ENCODE measurements at regions not wholly inside any gene's neighbourhood (a gene's known extent, or its start where the extent isn't known, plus 50 kb on each side); places are given as distances from the start of the nearest gene placed in this dataset.
"Not testable (repeated sequence)": the region's sequence is repeated elsewhere in the genome, so short reads cannot be mapped to it uniquely, and the experiment has no call there.

- no peak for DNase-seq
- ATAC-seq: no peak
- intact Hi-C loops (cut with micrococcal nuclease): no loop called here
These were observed 473.4 kb downstream of the SLITRK5 start for GRCh38 chr13:88144580-88144979.

DNA sequence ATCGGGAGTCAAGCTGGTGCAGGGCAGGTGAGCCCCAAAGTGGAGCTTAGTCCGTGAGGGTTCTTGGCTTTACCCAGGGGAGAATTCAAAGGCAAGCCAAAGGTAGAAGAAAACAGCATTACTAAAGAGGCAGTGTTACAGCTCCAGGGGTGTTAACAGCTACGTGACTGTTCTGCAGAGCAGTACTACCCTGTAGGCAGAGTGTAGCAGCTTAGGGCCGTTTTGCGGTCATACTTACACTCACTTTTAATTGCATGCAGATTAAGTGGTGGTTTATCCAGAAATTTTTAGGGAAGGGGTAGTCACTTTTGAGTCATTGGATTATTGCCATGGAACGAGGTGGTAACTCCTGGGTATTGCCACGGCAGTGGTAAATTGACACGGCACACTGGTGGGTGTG, 482.2 kb downstream of the SLITRK5 start:
- ATAC-seq (no peak), DNase-seq (no peak)
- intact Hi-C loops (cut with micrococcal nuclease): no loop called here

DNA sequence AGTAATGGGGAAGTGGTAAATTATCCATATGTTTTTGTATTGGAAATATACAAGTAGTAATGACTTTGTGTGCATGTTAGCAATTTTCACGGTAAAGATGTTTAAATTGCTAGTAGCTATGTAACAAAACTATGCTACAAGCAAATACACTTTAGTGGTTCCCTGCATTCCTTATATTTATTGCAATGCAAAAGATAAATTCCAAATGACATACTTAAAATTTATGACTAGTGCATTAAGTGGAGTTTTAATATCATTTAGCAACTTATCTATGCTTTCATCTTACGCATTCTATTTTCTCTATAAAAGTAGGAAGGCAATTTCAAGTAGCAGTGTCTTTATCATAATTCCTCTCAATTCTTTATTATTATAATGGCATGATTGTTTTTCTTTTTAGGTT, 482.8 kb downstream of the SLITRK5 start:
- no peak for ATAC-seq
- intact Hi-C loops (cut with micrococcal nuclease): no loop called here
- no peak for DNase-seq

- DNase-seq: no peak
- intact Hi-C loops (cut with micrococcal nuclease): no loop called here
- no peak for ATAC-seq
These were observed 491.0 kb downstream of the SLITRK5 start for GRCh38 chr13:88162076-88162702.

GRCh38 chr13:88176231-88176630, 505.1 kb downstream of the SLITRK5 start:
- DNase-seq (no peak), ATAC-seq (no peak)
- intact Hi-C loops (cut with micrococcal nuclease): no loop called here

- intact Hi-C loops (cut with micrococcal nuclease): no loop called here
- no peak for DNase-seq
- ATAC-seq: no peak
These were observed 512.3 kb downstream of the SLITRK5 start for GRCh38 chr13:88183440-88183839.

DNA sequence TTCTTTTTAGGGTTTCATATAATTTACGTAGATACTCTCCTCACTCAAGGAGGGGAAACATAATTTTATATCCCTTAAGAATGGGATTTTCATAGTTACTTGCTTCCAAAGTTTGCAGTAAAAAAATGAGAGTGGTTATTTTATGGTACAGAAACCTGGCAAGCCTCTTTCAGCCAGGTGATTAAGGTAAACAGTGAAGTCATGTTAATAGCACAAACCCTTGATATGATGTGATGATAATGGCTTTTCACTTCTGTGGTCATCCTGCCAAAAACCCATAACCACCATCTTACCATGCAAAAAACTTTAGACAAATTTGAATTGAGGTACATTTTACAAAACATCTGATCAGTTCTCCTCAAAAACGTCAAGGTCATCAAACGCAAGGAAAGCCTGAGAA, 517.8 kb downstream of the SLITRK5 start:
- no peak for ATAC-seq
- DNase-seq: no peak
- intact Hi-C loops (cut with micrococcal nuclease): no loop called here

DNA sequence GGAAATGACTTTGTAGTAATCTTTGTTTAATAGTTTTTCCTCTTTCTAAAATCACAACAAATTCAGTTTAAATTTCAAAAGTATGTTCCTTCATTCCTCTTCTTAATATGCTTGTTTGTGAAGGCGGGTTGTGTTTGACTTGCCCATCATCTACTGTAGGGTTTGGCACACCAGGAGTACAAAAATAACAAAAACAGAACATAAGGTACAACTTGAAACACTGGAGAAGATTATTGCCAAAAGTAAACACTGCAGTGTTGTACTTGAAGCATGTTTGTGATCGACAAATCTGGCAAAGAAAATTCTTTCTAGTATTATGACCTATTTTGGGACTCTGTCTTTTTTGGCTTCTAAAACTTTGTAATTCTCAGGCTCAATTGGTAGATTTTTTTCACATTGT, 518.6 kb downstream of the SLITRK5 start:
- intact Hi-C loops (cut with micrococcal nuclease): no loop called here
- ATAC-seq: no peak
- no peak for DNase-seq

DNA sequence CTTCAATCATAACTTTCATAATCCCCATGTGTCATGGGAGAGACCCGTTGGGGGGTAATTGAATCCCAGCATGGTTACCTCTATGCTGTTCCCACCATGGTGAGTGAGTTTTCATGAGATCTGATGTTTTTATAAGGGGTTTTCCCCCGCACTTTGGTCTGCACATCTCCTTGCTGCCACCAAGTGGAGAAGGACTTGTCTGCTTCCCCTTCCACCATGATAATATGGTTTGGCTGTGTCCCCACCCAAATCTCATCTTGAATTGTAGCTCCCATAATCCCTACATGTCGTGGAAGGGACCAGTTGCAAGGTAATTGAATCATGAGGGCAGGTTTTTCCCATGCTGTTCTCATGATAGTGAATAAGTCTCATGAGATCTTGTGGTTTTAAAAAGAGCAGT, 524.9 kb downstream of the SLITRK5 start:
- ATAC-seq (no peak), DNase-seq (no peak)
- intact Hi-C loops (cut with micrococcal nuclease): no loop called here

DNA sequence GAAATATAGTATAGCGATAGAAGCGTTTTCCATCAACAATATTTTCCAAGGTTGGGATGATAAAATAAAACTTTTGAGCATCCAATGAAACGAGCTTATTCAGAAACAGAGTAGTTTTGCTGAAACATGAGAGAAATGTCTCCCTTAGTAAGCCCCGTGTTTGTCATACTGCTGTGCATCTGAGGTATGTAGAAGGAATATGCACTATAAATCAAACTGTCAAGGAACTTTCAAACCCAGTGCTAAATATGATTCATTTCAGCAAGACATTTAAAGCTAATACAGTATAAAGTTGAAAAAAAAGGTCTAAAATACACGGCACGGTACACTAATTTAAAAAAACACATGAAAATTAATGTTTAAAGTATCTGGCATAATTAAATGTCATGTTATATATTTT, 546.2 kb downstream of the SLITRK5 start:
- DNase-seq (no peak), ATAC-seq (no peak)
- intact Hi-C loops (cut with micrococcal nuclease): no loop called here

- intact Hi-C loops (cut with micrococcal nuclease): no loop called here
- no peak for ATAC-seq
These were observed 546.7 kb downstream of the SLITRK5 start for GRCh38 chr13:88217883-88218282.

DNA sequence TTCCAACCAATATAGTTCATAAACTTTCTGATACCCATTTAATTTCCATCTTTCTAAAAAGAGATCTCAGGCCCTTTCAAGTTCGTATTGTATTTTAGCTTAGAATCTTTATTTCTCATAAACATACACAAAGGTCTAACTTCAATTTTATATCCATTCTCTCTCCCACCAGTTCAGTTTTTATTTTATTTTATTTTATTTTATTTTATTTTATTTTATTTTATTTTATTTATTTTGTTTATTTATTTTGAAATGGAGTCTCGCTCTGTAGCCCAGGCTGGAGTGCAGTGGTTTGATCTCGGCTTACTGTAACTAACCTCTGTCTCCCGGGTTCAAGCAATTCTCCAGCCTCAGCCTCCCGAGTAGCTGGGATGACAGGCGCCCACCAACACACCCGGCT, 552.8 kb downstream of the SLITRK5 start:
- intact Hi-C loops (cut with micrococcal nuclease): no loop called here
- ATAC-seq (no peak), DNase-seq (no peak)

More at GRCh38 chr13:88217883-88218282, 546.7 kb downstream of the SLITRK5 start:
- DNase-seq: no peak

DNA sequence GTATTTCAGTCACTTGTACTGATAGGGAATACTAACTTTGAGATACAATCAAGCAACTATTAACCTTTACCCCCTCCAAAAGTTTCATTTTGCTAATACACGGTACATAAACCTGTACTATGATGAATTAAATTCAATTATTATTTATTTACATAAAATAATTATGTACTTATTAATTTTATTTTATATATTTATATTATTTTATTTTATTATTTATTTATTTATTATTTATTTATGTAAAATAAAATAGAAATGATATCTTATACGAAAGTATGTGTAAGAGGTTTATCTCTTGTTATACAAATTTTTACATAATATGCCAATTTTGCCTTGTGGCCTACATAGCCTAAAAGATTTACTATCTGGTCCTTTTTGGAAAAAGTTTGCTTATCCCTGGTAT, 564.3 kb downstream of the SLITRK5 start:
- ATAC-seq: no peak
- no peak for DNase-seq
- intact Hi-C loops (cut with micrococcal nuclease): no loop called here

GRCh38 chr13:88246239-88246638, 575.1 kb downstream of the SLITRK5 start:
- ATAC-seq (no peak), DNase-seq (no peak)
- intact Hi-C loops (cut with micrococcal nuclease): no loop called here

- intact Hi-C loops (cut with micrococcal nuclease): no loop called here
- ATAC-seq (no peak), DNase-seq (no peak)
These were observed 577.2 kb downstream of the SLITRK5 start for GRCh38 chr13:88248393-88248792.

GRCh38 chr13:88257706-88258105, 586.5 kb downstream of the SLITRK5 start:
- DNase-seq: no peak
- ATAC-seq: no peak
- intact Hi-C loops (cut with micrococcal nuclease): no loop called here

- intact Hi-C loops (cut with micrococcal nuclease): no loop called here
These were observed 592.6 kb downstream of the SLITRK5 start for GRCh38 chr13:88263808-88264207.

GRCh38 chr13:88281841-88282240, 610.7 kb downstream of the SLITRK5 start:
- no peak for DNase-seq

More at GRCh38 chr13:88263808-88264207, 592.6 kb downstream of the SLITRK5 start:
- no peak for ATAC-seq
- no peak for DNase-seq

GRCh38 chr13:88285329-88285728, 614.2 kb downstream of the SLITRK5 start:
- ATAC-seq (no peak), DNase-seq (no peak)
- intact Hi-C loops (cut with micrococcal nuclease): no loop called here

More at GRCh38 chr13:88281841-88282240, 610.7 kb downstream of the SLITRK5 start:
- intact Hi-C loops (cut with micrococcal nuclease): no loop called here
- no peak for ATAC-seq

DNA sequence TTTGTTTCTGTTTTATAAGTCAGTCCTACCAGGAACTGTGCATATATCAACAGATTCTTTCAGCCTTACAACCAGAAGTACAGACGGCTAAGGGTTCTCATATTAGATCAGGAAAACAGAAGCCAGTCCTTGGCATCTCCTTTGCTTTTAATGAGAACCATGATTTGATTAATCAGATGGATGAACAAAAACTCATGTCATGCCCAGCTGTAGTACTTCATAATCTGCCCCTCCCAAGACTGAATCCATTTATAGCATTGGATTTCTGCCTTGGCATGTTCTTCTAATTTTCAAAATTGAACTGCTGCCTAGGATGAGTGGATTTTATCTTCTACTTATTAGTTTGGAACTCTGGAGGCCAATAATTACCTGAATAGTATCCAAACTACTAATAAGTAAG, 617.2 kb downstream of the SLITRK5 start:
- ATAC-seq: no peak
- intact Hi-C loops (cut with micrococcal nuclease): no loop called here
- DNase-seq: no peak

- intact Hi-C loops (cut with micrococcal nuclease); DNase-seq; ATAC-seq: not testable (repeated sequence)
These were observed 620.6 kb downstream of the SLITRK5 start for GRCh38 chr13:88291731-88292130.

GRCh38 chr13:88294368-88294767, 623.2 kb downstream of the SLITRK5 start:
- intact Hi-C loops (cut with micrococcal nuclease): no loop called here
- no peak for ATAC-seq
- DNase-seq: no peak
